ENCODE measurements at regions not wholly inside any gene's neighbourhood (a gene's known extent, or its start where the extent isn't known, plus 50 kb on each side); places are given as distances from the start of the nearest gene placed in this dataset.

DNA sequence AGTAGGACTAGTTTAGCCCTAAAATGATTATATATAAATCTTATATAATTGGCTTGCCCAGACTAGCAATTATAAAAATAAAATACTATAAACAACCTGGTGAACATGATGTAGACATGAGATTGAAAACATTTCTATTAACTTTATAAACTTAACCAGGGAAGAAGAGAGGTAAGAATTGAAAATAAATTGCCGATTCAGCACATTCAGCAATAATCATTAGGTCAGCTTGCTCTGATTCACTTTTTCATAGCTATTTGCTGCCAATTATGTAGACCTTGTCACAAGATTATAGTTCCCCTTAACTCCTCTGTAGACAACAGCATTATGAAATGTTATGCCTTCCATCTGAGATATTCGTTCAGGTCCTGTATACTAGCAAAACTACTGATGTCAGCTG lies 199.3 kb upstream of the CA10 start:
- Histone ChIP-seq H3K4me1 (ENCODE audit: control insufficient read depth, extremely low read depth, insufficient read depth, low read length) (no peaks in the 10 kb centered on the region), H3K9me3 (replicated peaks; ENCODE audit: control insufficient read depth, insufficient read depth, low read length) (no peaks in the 10 kb centered on the region), H3K79me2 (ENCODE audit: control insufficient read depth, insufficient read depth, low read length) (no peaks in the 10 kb centered on the region), H2AFZ (ENCODE audit: low read depth, low read length) (no peak overlapping the region), H3K27ac (ENCODE audit: insufficient read depth, low read depth, low read length) (no peak overlapping the region), H3K4me2 (ENCODE audit: insufficient read depth, low read length) (no peak overlapping the region), H4K20me1 (replicated peaks; ENCODE audit: control insufficient read depth, extremely low read depth, insufficient read depth, low read length) (no peaks in the 10 kb centered on the region), H3K9me1 (replicated peaks; ENCODE audit: control insufficient read depth, extremely low read depth, insufficient read depth, low read length) (no peaks in the 10 kb centered on the region), H3K36me3 (ENCODE audit: control insufficient read depth in 2 of 2, extremely low read depth in 1 of 2, insufficient read depth in 2 of 2, low read length in 2 of 2) (no peaks in the 10 kb centered on the region), H3K27me3 (ENCODE audit: control insufficient read depth in 2 of 2, insufficient read depth in 2 of 2, low read length in 2 of 2) (no peaks in the 10 kb centered on the region), H3K9ac (replicated peaks; ENCODE audit: extremely low read depth, insufficient read depth, low read length) (no peak overlapping the region), H3K4me3 (replicated peaks in 1 of 3; ENCODE audit: insufficient read depth in 1 of 3, low read depth in 1 of 3, low read length in 3 of 3) (no peak overlapping the region)
- ChIA-PET POLR2A (no interaction called here), CTCF (no interaction called here)
- no TSS peak for BruUV-seq (replicated peaks)
- FAIRE-seq = no peak
- DNase-seq (ENCODE audit: low read depth, low spot score) = no peak
- intact Hi-C loops (cut with micrococcal nuclease) = no loop called here
- dilution Hi-C loops (cut with MboI; ENCODE audit: extremely low pct_ligation_motif_present, low sequenced_read_pairs) = no loop called here
- no peak for TF ChIP-seq POLR2AphosphoS5 (IDR thresholded peaks at IDR 0.05; ENCODE audit: insufficient read depth, low read depth, low read length)
- TF ChIP-seq, protein P1, sequence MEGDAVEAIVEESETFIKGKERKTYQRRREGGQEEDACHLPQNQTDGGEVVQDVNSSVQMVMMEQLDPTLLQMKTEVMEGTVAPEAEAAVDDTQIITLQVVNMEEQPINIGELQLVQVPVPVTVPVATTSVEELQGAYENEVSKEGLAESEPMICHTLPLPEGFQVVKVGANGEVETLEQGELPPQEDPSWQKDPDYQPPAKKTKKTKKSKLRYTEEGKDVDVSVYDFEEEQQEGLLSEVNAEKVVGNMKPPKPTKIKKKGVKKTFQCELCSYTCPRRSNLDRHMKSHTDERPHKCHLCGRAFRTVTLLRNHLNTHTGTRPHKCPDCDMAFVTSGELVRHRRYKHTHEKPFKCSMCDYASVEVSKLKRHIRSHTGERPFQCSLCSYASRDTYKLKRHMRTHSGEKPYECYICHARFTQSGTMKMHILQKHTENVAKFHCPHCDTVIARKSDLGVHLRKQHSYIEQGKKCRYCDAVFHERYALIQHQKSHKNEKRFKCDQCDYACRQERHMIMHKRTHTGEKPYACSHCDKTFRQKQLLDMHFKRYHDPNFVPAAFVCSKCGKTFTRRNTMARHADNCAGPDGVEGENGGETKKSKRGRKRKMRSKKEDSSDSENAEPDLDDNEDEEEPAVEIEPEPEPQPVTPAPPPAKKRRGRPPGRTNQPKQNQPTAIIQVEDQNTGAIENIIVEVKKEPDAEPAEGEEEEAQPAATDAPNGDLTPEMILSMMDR (IDR thresholded peaks at IDR 0.05; ENCODE audit: extremely low read depth in 1 of 2, insufficient read depth in 1 of 2, low read depth in 1 of 2, low read length in 2 of 2) = no peak
- no peak for TF ChIP-seq POLR2A (IDR thresholded peaks at IDR 0.05; ENCODE audit: low read depth, low read length)
- no peak for TF ChIP-seq GATA2 (IDR thresholded peaks at IDR 0.05; ENCODE audit: insufficient read depth, insufficient read length, low read depth, low read length)
- TF ChIP-seq FOS (IDR thresholded peaks at IDR 0.05; ENCODE audit: borderline replicate concordance, insufficient read depth, low read length) = no peak
- no peak for TF ChIP-seq MYC (IDR thresholded peaks at IDR 0.05; ENCODE audit: low read depth, low read length)
- TF ChIP-seq, protein P2, sequence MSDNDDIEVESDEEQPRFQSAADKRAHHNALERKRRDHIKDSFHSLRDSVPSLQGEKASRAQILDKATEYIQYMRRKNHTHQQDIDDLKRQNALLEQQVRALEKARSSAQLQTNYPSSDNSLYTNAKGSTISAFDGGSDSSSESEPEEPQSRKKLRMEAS (IDR thresholded peaks at IDR 0.05; ENCODE audit: insufficient read depth, insufficient read length) = no peak
- no peak for TF ChIP-seq EZH2 (IDR thresholded peaks at IDR 0.05; ENCODE audit: borderline replicate concordance, low read depth, low read length, severe bottlenecking)
- TF ChIP-seq JUN (IDR thresholded peaks at IDR 0.05; ENCODE audit: borderline replicate concordance, insufficient read depth, insufficient read length, low read depth) = no peak
